CD14-positive monocyte (primary cell): ENCODE measurements at regions not wholly inside any gene's neighbourhood (a gene's known extent, or its start where the extent isn't known, plus 50 kb on each side); places are given as distances from the start of the nearest gene placed in this dataset.

Source experiments
- DNase-seq, 3 donors: peaks; one replicate each; pipeline ENCODE4 v3.0.0-alpha.2; 2011 to 2022
- H2AFZ ChIP-seq: 2 replicates; pipeline ENCODE4 v1.6.0; 2012; ENCODE audit warnings: mild to moderate bottlenecking, low read depth, low read length, inconsistent platforms; ENCODE audit not compliant: insufficient read depth, poor library complexity, severe bottlenecking
- H3K27ac ChIP-seq, 2 donors: 1 replicate in 1 of 2; 2 replicates in 1 of 2; pipeline ENCODE4 v1.5.1; 2012 to 2013; ENCODE audit warnings: low read length in 2 of 2, control low read depth in 1 of 2, inconsistent platforms in 1 of 2, low read depth in 1 of 2, mild to moderate bottlenecking in 1 of 2
- H3K27me3 ChIP-seq, 2 donors: one replicate each; pipeline versions ENCODE4 v1.6.0 to v1.6.1; 2011 to 2013; ENCODE audit warnings: low read length in 2 of 2; ENCODE audit not compliant: control insufficient read depth in 2 of 2, insufficient read depth in 2 of 2
- H3K36me3 ChIP-seq, 2 donors: replicated peaks in 1 of 2; 1 replicate in 1 of 2; 2 replicates in 1 of 2; pipeline versions ENCODE4 v1.5.1 to v1.6.1; 2012 to 2013; ENCODE audit warnings: low read length in 2 of 2, control low read depth in 1 of 2, inconsistent platforms in 1 of 2, mild to moderate bottlenecking in 1 of 2; ENCODE audit not compliant: insufficient read depth in 2 of 2, control insufficient read depth in 1 of 2
- H3K4me1 ChIP-seq, 2 donors: 1 replicate in 1 of 2; 2 replicates in 1 of 2; pipeline versions ENCODE4 v1.5.1 to v1.6.1; 2012 to 2013; ENCODE audit warnings: low read length in 2 of 2, control low read depth in 1 of 2, inconsistent platforms in 1 of 2, mild to moderate bottlenecking in 1 of 2, moderate library complexity in 1 of 2; ENCODE audit not compliant: insufficient read depth in 2 of 2, control insufficient read depth in 1 of 2
- H3K4me2 ChIP-seq: replicated peaks from 2 replicates; pipeline ENCODE3; 2012; ENCODE audit warnings: low read length, moderate library complexity, mild to moderate bottlenecking; ENCODE audit not compliant: poor library complexity, severe bottlenecking; ENCODE audit errors: extremely low read depth
- H3K4me3 ChIP-seq, 3 experiments: fragments of 200-600 bp in 1 of 3; sonication (generic) in 1 of 3; replicated peaks in 1 of 3; 1 replicate in 2 of 3; 2 replicates in 1 of 3; pipeline ENCODE4 v1.5.1; 2011 to 2013; ENCODE audit warnings: low read length in 3 of 3, mild to moderate bottlenecking in 3 of 3, control low read depth in 2 of 3, low read depth in 2 of 3, inconsistent platforms in 1 of 3, moderate library complexity in 1 of 3
- H3K79me2 ChIP-seq: 2 replicates; pipeline ENCODE4 v1.6.0; 2012; ENCODE audit warnings: mild to moderate bottlenecking, control low read depth, inconsistent platforms, low read length, moderate library complexity; ENCODE audit not compliant: insufficient read depth
- H3K9ac ChIP-seq: 2 replicates; pipeline ENCODE4 v1.6.0; 2017; ENCODE audit warnings: low read length, mild to moderate bottlenecking; ENCODE audit not compliant: insufficient read depth, poor library complexity, severe bottlenecking
- H3K9me3 ChIP-seq, 2 donors: replicated peaks in 1 of 2; 1 replicate in 1 of 2; 2 replicates in 1 of 2; pipeline versions ENCODE4 v1.5.1 to v1.6.1; 2012 to 2013; ENCODE audit warnings: low read length in 2 of 2, control low read depth in 1 of 2; ENCODE audit not compliant: control insufficient read depth in 1 of 2, insufficient read depth in 1 of 2
- H4K20me1 ChIP-seq: 2 replicates; pipeline ENCODE4 v1.6.0; 2012; ENCODE audit warnings: mild to moderate bottlenecking, low read length, control low read depth, moderate library complexity; ENCODE audit not compliant: insufficient read depth
- H3K27ac Mint-ChIP-seq, 7 donors: one replicate each; pipeline ENCODE4 v1.8.0; 2020; ENCODE audit warnings: mild to moderate bottlenecking in 7 of 7, mixed read lengths in 7 of 7, moderate library complexity in 6 of 7, inconsistent platforms in 2 of 7
- H3K27me3 Mint-ChIP-seq, 3 donors: one replicate each; pipeline ENCODE4 v1.8.0; 2021 to 2022; ENCODE audit warnings: low read depth in 3 of 3, mild to moderate bottlenecking in 3 of 3, mixed read lengths in 3 of 3, moderate library complexity in 3 of 3, inconsistent platforms in 1 of 3
- H3K36me3 Mint-ChIP-seq, 2 donors: one replicate each; pipeline ENCODE4 v1.8.0; 2020; ENCODE audit warnings: mixed read lengths in 2 of 2, inconsistent platforms in 1 of 2, mild to moderate bottlenecking in 1 of 2
- H3K4me1 Mint-ChIP-seq: one replicate; pipeline ENCODE4 v1.8.0; 2020; ENCODE audit warnings: mild to moderate bottlenecking, mixed read lengths
- H3K4me3 Mint-ChIP-seq, 2 donors: one replicate each; pipeline ENCODE4 v1.8.0; 2020; ENCODE audit warnings: mild to moderate bottlenecking in 2 of 2, mixed read lengths in 2 of 2, moderate library complexity in 1 of 2
- H3K9me3 Mint-ChIP-seq, 7 donors: one replicate each; pipeline ENCODE4 v1.8.0; 2020 to 2022; ENCODE audit warnings: mixed read lengths in 7 of 7, mild to moderate bottlenecking in 6 of 7, moderate library complexity in 6 of 7, inconsistent platforms in 2 of 7
- CTCF ChIP-seq: fragments of 200-600 bp; IDR thresholded peaks from one replicate; pipeline ENCODE4 v1.8.0; 2022; ENCODE audit warnings: antibody characterized with exemption, mild to moderate bottlenecking
- WGBS: methylation state at CpG from one replicate; pipeline ENCODE4 v1.1.5; 2013; ENCODE audit warnings: missing lambda C conversion rate; ENCODE audit not compliant: insufficient coverage; 5-methylcytosine and 5-hydroxymethylcytosine counted together
- intact Hi-C, 2 donors: fragments of 100-400 bp; cut with micrococcal nuclease; formaldehyde crosslinking; loops; one replicate each; pipeline versions ENCODE4 v1.15.0 to v1.15.1; 2023

DNA sequence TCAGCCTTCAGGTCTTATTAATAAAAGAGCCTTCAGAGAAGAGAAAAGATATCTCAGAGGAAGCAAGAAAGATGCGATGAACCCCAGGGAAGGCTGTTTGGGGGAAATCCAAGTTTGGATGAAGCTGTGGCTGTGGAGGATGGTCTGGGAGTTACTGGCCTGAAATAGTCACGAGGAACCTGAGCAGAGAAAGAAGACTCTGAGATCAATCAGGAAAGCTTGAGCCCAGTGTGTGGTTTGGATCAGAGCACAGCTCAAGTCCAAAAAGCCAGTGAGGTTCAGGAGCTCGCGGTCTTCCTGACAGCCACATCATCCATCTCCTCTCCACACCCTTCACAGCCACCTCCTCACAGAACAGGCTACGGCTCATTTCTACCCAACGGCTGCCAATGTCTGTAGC, 87.4 kb upstream of the SERPINE2 start:
- intact Hi-C loops, result no loop called here

DNA sequence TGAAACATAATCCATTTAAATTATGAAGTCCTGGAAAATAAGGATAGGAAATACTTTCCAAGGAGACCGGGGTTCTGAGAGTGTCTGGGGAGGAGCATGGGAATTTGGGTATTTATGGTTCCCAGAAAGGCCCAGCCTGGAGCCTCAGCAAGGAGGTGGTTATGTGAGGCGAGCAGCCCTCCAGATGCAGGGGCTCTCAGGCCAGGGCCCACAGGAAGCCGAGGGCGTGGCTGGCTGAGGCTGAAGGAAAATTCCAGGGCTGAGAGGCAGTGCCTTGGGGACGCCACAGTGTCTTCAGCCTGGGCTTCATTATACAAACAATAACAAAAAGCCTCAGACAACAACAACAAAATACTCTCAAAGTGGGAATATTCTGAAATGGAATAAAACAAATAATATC, 86.9 kb upstream of the SERPINE2 start:
- no peak overlapping the region for H2AFZ ChIP-seq
- no peaks in the 10 kb centered on the region for H3K36me3 ChIP-seq
- no peak for DNase-seq
- Mint-ChIP-seq H3K4me1 (no peaks in the 10 kb centered on the region), H3K36me3 (no peaks in the 10 kb centered on the region), H3K4me3 (no peak overlapping the region), H3K27ac (no peak overlapping the region), H3K27me3 (peaks cover 2% of the 10 kb centered on the region in 3 donors), H3K9me3 (peaks cover 0 to 11% (median 2%) of the 10 kb centered on the region in 7 donors)
- no peaks in the 10 kb centered on the region for H4K20me1 ChIP-seq
- H3K27ac ChIP-seq, result no peak overlapping the region
- no peaks in the 10 kb centered on the region for H3K79me2 ChIP-seq
- no peaks in the 10 kb centered on the region for H3K27me3 ChIP-seq
- intact Hi-C loops, result no loop called here
- H3K4me3 ChIP-seq, result no peak overlapping the region
- no peak overlapping the region for H3K4me2 ChIP-seq
- no peaks in the 10 kb centered on the region for H3K4me1 ChIP-seq
- WGBS, result 42% methylated on average over 4 of the region's 5 CpGs
- no peak for TF ChIP-seq CTCF
- H3K9ac ChIP-seq, result no peak overlapping the region
- no peaks in the 10 kb centered on the region for H3K9me3 ChIP-seq

More for the DNA sequence above, 87.4 kb upstream of the SERPINE2 start:
- H3K36me3 ChIP-seq, result no peaks in the 10 kb centered on the region
- H3K27me3 ChIP-seq, result no peaks in the 10 kb centered on the region
- no peak for TF ChIP-seq CTCF
- H3K9ac ChIP-seq, result no peak overlapping the region
- 97% methylated on average over 5 of the region's 6 CpGs for WGBS
- no peaks in the 10 kb centered on the region for H3K36me3 Mint-ChIP-seq
- H3K4me1 ChIP-seq, result no peaks in the 10 kb centered on the region
- peak overlapping the region in 1 of 7 donors; percentile 66 for H3K27ac Mint-ChIP-seq
- no peak overlapping the region for H3K4me3 ChIP-seq
- H2AFZ ChIP-seq, result no peak overlapping the region
- no peak overlapping the region for H3K4me2 ChIP-seq
- no peaks in the 10 kb centered on the region for H4K20me1 ChIP-seq
- H3K4me1 Mint-ChIP-seq, result no peaks in the 10 kb centered on the region
- no peaks in the 10 kb centered on the region for H3K9me3 ChIP-seq
- peaks cover 2% of the 10 kb centered on the region in 3 donors for H3K27me3 Mint-ChIP-seq
- no peak for DNase-seq
- H3K9me3 Mint-ChIP-seq, result peaks cover 0 to 9% (median 2%) of the 10 kb centered on the region in 7 donors
- H3K4me3 Mint-ChIP-seq, result no peak overlapping the region
- H3K79me2 ChIP-seq, result no peaks in the 10 kb centered on the region
- no peak overlapping the region for H3K27ac ChIP-seq
